ENCODE measurements at regions not wholly inside any gene's neighbourhood (a gene's known extent, or its start where the extent isn't known, plus 50 kb on each side); places are given as distances from the start of the nearest gene placed in this dataset.

GRCh38 chr14:50035214-50035613, 81.2 kb downstream of the VCPKMT start:
- TF ChIP-seq CTCF (IDR thresholded peaks at IDR 0.05) (no peak), POLR2A (IDR thresholded peaks at IDR 0.05) (no peak)

Measured in heart left ventricle (tissue), 13 donors.